Muscle layer of colon (tissue), 2 donors: ENCODE measurements at regions not wholly inside any gene's neighbourhood (a gene's known extent, or its start where the extent isn't known, plus 50 kb on each side); places are given as distances from the start of the nearest gene placed in this dataset.

Experiments
- H3K27ac ChIP-seq: one replicate; pipeline ENCODE4 v1.7.0; 2013; ENCODE audit warnings: low read depth, mild to moderate bottlenecking, low read length, moderate library complexity
- H3K27me3 ChIP-seq, 2 donors: one replicate each; pipeline ENCODE4 v1.7.0; 2013; ENCODE audit warnings: low read length in 2 of 2, mild to moderate bottlenecking in 2 of 2; ENCODE audit not compliant: insufficient read depth in 2 of 2, control insufficient read depth in 1 of 2
- H3K36me3 ChIP-seq: one replicate; pipeline ENCODE4 v1.7.0; 2013; ENCODE audit warnings: mild to moderate bottlenecking, low read length; ENCODE audit not compliant: insufficient read depth
- H3K4me1 ChIP-seq: one replicate; pipeline ENCODE4 v1.7.0; 2013; ENCODE audit warnings: mild to moderate bottlenecking, low read length; ENCODE audit not compliant: insufficient read depth
- H3K4me3 ChIP-seq, 2 donors: one replicate each; pipeline ENCODE4 v1.7.0; 2013; ENCODE audit warnings: low read length in 2 of 2, low read depth in 1 of 2, mild to moderate bottlenecking in 1 of 2, moderate library complexity in 1 of 2
- H3K9ac ChIP-seq: one replicate; pipeline ENCODE4 v1.7.0; 2013; ENCODE audit warnings: low read length
- H3K9me3 ChIP-seq: one replicate; pipeline ENCODE4 v1.7.0; 2013; ENCODE audit warnings: mild to moderate bottlenecking, low read length
- donor health status: abdominal sarcoma.
- donor health status: Adenocarcinoma of cecum.

DNA sequence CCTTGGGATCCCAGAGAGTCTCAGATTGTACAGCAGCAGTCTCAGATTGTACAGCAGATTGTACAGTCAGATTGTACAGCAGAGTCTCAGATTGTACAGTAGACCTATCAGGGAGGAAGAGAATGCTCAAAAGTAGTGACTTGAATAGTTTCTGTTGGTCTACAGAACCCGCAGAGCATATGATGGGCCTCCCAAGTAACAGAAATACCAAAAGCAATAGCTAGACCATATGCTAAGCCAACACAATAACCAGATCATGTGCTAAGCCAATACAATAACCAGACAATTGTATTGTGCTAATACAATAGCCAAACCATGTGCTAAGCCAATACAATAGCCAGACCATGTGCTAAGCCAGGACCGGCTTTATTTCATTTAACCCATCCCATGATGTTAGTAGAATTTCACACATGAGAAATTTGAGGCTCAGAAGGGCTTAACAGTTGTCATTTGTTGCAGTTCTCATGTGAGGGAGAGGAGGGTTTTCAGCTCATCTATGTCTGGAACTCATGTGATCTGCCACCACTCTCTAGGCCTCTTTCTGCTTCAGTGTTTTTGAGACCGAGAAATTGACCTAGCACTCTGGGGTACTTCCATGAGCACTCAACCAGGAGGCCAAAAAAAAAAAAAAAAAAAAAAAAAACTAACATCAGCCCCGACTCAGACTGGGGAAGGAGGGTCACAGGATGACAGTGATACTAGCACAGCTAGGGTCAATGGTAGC lies 144.0 kb downstream of the SOX9 start:
- H3K27ac ChIP-seq = no peak overlapping the region
- no peaks in the 10 kb centered on the region for H3K9me3 ChIP-seq
- H3K27me3 ChIP-seq = no peaks in the 10 kb centered on the region
- no peaks in the 10 kb centered on the region for H3K36me3 ChIP-seq
- H3K9ac ChIP-seq = no peak overlapping the region
- H3K4me3 ChIP-seq = no peak overlapping the region
- H3K4me1 ChIP-seq = no peaks in the 10 kb centered on the region

DNA sequence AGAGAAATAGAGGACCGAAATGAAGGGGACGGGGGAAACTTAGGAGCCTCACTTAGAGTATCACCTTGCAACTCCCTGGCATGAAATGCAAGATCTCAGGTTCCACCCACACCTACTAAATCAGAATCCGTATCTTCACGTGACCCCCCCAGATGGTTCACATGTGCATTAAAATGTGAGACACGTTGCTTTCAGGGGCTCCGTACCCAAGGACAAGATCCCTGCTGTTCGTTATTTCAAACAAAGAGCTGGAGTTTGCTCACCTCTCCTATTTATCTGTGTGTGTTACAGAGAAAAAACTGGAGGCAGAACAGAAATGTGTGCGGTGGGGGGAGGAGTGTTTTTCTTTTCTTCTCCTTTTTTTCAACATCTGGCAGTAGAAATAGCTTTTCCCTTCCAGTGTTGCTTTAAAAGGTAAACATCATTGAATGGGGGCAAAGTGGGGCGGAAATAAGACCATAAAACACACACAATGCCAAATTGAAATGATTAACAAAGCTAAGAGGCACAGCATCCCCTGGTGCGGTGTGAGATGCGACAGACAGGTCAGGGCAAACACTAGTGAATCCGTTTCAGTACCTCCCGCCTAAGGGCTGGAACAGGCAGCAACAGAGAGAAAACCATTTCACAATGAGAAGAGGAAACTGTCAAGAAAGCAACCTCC lies 145.4 kb downstream of the SOX9 start:
- H3K9ac ChIP-seq = no peak overlapping the region
- no peaks in the 10 kb centered on the region for H3K27me3 ChIP-seq
- H3K9me3 ChIP-seq = no peaks in the 10 kb centered on the region

DNA sequence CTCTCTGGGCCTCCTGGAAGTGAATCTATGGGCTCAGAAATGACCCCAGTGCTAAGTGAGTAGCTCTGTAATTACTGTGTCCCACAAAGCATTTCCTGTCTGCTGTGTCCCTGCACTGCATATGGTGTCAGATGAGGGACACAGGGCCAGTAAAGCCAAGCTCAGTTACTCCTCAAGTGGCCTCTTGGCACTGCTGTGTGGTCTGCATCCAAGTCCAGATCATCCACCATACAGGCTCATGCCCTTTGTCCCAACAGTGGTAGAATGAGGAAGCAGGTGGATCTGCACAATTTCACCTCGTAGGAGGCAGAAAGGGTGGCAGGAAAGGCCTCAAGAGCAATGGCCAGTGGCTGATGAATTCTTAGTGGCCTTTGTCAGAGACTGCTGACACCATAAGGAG lies 146.8 kb downstream of the SOX9 start:
- Histone ChIP-seq H3K27ac (no peak overlapping the region), H3K27me3 (no peaks in the 10 kb centered on the region), H3K4me1 (no peaks in the 10 kb centered on the region), H3K9me3 (no peaks in the 10 kb centered on the region), H3K9ac (no peak overlapping the region), H3K36me3 (no peaks in the 10 kb centered on the region), H3K4me3 (no peak overlapping the region)

More for the DNA sequence above, 145.4 kb downstream of the SOX9 start:
- Histone ChIP-seq H3K4me3 (no peak overlapping the region), H3K27ac (no peak overlapping the region), H3K36me3 (no peaks in the 10 kb centered on the region), H3K4me1 (no peaks in the 10 kb centered on the region)

DNA sequence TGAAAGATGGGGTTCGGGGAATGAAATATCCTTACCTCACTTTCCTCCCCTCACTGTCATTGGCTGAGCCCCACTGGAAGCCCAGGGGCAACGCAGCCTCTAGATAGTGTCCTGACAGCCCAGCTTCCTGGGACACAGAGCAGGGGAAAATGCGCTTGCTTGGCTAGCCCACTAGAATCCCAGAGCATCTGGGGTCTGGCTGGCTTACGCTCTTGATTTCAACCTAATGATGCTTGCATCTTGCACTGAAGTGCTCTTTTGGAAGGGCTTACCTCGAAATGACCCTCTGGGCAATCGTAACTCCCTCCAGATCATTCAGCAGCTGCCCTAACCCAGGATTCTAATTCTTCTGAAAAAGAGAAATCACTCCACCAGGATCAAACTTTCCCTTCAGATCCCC lies 147.6 kb downstream of the SOX9 start:
- Histone ChIP-seq H3K9ac (no peak overlapping the region), H3K27me3 (no peaks in the 10 kb centered on the region), H3K36me3 (no peaks in the 10 kb centered on the region), H3K9me3 (no peaks in the 10 kb centered on the region), H3K27ac (no peak overlapping the region), H3K4me3 (no peak overlapping the region), H3K4me1 (no peaks in the 10 kb centered on the region)

DNA sequence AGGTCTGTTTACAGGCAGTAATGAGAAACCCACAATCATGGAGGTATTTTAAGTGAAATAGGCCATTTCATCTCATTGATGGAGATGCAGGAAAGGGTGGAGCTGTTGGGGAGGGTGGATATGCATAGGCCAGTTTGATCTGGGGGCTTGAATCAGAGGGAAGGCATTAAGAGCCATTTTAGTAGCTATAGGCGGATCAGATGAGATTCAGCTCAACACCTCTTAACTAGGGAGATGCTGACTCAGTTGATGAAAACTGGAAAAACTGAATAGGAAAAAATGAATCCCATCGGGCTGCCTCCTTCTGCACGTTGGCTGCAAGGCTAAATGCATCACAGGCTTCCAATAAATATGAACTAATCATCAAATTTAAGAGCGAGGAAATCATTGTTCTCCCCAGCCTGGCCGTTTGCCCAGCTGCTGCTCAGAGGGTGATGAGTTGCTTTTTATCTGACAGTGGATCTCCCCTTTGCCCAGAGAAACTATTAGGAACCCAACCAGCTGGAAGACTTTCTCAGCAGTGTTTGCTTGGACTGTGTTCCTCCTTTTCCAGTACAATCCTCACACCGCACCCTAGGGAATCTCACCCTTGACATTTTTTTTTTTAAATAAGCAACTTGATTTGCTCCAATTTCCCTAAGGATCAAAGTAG lies 149.6 kb downstream of the SOX9 start:
- Histone ChIP-seq H3K27ac (no peak overlapping the region), H3K36me3 (no peaks in the 10 kb centered on the region), H3K4me1 (no peaks in the 10 kb centered on the region), H3K27me3 (no peaks in the 10 kb centered on the region), H3K4me3 (no peak overlapping the region), H3K9me3 (no peaks in the 10 kb centered on the region), H3K9ac (no peak overlapping the region)

DNA sequence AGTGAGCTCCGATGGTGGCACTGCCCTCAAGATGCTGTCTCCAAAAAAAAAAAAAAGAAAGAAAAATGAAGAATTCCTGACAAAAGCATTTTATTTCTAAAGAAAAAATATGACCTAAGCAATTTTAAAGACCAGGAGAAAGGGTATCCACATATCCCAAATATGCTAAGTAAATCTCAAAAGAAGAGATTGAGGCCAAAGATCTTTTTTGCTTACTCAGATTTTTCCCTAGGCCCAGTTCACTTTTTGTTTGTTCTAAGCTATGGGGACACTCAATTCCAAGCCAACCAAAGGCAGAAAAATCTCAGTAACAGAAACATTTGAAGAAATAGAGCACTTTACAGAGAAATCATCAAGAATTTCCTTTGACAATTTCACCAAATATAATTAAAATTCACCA lies 150.8 kb downstream of the SOX9 start:
- no peaks in the 10 kb centered on the region for H3K4me1 ChIP-seq
- no peak overlapping the region for H3K9ac ChIP-seq

DNA sequence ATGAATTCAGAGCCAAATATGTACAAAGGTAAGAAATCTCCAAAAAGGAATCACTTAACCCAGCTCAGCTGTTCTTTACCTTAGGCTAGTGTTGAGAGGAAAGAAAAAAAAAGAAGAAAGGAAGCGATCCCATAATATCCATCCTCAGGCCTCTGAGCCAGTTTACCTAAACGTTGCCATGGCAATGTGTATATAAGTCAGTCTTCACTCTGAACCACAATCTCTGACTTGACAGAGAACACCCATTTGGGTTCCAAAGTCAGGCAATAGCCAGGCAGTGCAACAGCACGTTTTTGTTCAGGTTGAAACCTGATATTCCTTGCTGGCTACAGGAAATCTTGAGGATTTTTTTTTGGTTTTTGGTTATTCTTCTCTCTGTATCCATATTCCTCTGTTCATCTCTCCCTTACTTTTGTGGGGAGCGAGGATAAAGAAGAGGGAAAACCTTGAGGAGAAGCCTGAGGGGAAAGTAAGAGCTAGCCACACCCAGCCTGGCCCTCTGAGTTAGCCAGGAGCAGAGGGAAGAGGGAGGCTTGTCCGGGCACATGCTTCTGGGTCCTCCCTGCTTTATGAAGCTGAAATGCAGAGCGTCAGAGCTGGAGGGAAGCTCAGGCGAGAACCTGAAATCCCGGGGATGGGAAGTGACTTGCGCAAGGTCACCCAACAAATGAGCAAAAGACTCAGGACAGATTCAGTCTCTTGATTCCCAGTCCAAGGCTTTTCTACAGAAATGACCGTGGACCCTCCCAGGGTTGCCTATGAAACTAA lies 152.7 kb downstream of the SOX9 start:
- no peaks in the 10 kb centered on the region for H3K4me1 ChIP-seq
- no peaks in the 10 kb centered on the region for H3K27me3 ChIP-seq
- H3K9me3 ChIP-seq = no peaks in the 10 kb centered on the region
- H3K36me3 ChIP-seq = no peaks in the 10 kb centered on the region
- no peak overlapping the region for H3K9ac ChIP-seq
- no peak overlapping the region for H3K4me3 ChIP-seq
- no peak overlapping the region for H3K27ac ChIP-seq

More for the DNA sequence above, 150.8 kb downstream of the SOX9 start:
- Histone ChIP-seq H3K4me3 (no peak overlapping the region), H3K36me3 (no peaks in the 10 kb centered on the region), H3K27ac (no peak overlapping the region), H3K27me3 (no peaks in the 10 kb centered on the region), H3K9me3 (no peaks in the 10 kb centered on the region)

DNA sequence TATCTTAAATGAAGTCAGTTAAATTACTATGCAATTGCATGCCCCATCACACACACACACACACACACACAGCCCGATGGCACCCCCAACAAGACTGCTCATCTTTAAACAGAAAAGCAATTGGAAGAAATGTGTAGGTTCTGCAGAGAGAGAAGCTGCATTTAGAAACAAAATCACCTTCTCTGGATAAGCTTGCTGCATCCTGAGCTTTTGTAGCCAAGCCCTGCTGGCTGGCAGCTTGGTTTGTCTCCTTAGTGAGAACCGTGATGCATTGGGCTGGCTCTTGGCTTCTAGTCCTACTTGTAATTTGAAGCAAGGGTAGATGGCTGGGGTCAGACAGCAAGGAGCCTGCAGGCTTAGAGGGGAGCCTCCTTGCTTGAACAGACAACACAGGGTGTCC lies 153.8 kb downstream of the SOX9 start:
- Histone ChIP-seq H3K4me3 (no peak overlapping the region), H3K27ac (no peak overlapping the region), H3K27me3 (no peaks in the 10 kb centered on the region), H3K9me3 (no peaks in the 10 kb centered on the region), H3K36me3 (no peaks in the 10 kb centered on the region), H3K4me1 (no peaks in the 10 kb centered on the region), H3K9ac (no peak overlapping the region)

DNA sequence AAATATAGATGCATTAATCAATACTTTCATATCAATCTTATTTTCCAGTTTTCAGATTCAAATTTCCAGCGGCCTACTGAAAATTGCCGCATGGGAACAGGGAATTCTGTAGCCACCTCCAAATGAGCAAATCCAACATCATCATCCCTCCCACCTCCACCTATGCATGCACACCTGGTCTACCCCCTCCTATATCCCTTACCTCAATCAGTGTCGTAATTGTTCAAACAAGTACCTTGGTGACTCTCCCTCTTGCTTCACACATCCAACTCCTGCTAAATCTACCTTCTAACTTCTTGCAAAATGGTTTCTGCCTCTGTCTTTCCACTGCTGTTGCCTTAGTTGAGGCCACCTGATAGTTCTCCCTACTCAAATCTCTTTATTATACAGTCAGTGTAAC lies 160.1 kb downstream of the SOX9 start:
- Histone ChIP-seq H3K4me3 (no peak overlapping the region), H3K27me3 (no peaks in the 10 kb centered on the region), H3K36me3 (no peaks in the 10 kb centered on the region), H3K9ac (no peak overlapping the region), H3K9me3 (no peaks in the 10 kb centered on the region), H3K27ac (no peak overlapping the region), H3K4me1 (no peaks in the 10 kb centered on the region)

DNA sequence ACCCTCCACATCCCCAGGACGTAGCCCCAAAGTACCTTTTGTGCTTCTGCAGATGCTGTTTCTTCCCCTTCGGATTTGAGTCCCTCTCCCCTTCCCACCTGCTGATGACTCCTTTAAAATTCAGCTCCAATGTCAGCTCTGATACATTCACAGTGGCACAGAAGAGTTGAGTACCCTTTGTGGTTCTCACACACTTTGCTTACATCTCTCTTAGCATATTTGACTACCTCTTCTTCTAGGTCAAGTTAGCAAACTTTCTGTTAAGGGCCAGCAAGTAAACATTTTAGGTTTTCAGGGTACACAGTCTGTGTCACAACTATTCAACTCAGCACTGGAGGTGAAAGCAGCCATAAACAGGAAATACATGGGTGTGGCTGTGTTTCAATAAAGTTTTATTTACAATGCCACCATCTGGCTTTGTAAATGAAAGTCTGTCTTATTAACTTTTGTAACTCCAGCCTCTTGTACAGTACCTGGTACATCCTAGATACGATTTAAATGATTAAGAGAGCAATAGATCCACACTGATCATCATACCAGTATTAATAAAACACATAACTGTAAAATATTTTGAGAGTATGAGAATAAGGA lies 161.7 kb downstream of the SOX9 start:
- H3K9ac ChIP-seq = no peak overlapping the region
- H3K4me1 ChIP-seq = no peaks in the 10 kb centered on the region
- H3K4me3 ChIP-seq = no peak overlapping the region
- H3K9me3 ChIP-seq = no peaks in the 10 kb centered on the region
- H3K27me3 ChIP-seq = no peaks in the 10 kb centered on the region
- H3K36me3 ChIP-seq = no peaks in the 10 kb centered on the region
- no peak overlapping the region for H3K27ac ChIP-seq

DNA sequence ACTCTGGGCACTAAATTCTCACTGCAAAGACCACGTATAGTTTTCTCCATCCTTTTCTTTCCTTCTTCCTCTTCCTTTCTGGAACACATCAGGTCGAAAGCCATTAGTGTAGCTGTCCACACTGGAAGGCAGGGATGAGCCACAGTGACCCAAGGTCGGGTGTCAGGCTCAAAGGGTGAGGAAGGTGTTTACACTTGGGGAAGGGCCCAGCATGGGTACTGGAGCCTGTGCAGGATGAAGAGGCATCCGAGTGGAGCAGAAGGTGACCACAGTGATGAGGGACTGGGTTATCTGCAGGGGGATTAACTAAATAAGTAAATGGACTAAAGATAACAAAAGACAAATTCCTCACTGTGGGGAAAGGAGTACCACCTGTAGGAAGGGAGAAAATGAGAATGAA lies 164.0 kb downstream of the SOX9 start:
- Histone ChIP-seq H3K27ac (no peak overlapping the region), H3K4me1 (no peaks in the 10 kb centered on the region), H3K36me3 (no peaks in the 10 kb centered on the region), H3K9me3 (no peaks in the 10 kb centered on the region), H3K9ac (no peak overlapping the region), H3K27me3 (no peaks in the 10 kb centered on the region), H3K4me3 (no peak overlapping the region)
